ENCODE measurements at regions not wholly inside any gene's neighbourhood (a gene's known extent, or its start where the extent isn't known, plus 50 kb on each side); places are given as distances from the start of the nearest gene placed in this dataset.

GRCh38 chr4:77375866-77376607 is 219.0 kb downstream of the CCNG2 start:
- no peak overlapping the region for H3K4me3 Mint-ChIP-seq
- peaks cover 0 to 3% (median 0%) of the 10 kb centered on the region in 5 donors for H3K36me3 Mint-ChIP-seq
- Histone ChIP-seq H3K27ac (ENCODE audit: low read depth, low read length) (no peak overlapping the region), H3K4me3 (ENCODE audit: low read length) (no peak overlapping the region), H3K9me3 (ENCODE audit: control insufficient read depth in 2 of 3, low read length in 3 of 3) (no peaks in the 10 kb centered on the region), H3K27me3 (ENCODE audit: control insufficient read depth in 2 of 2, insufficient read depth in 2 of 2, low read length in 2 of 2) (no peaks in the 10 kb centered on the region), H3K36me3 (ENCODE audit: control insufficient read depth in 2 of 3, insufficient read depth in 3 of 3, low read length in 3 of 3) (no peaks in the 10 kb centered on the region), H3K4me1 (ENCODE audit: control insufficient read depth in 2 of 2, insufficient read depth in 2 of 2, low read length in 2 of 2) (no peaks in the 10 kb centered on the region)
- DNase-seq (no peak), ATAC-seq (no peak)
- intact Hi-C loops (cut with micrococcal nuclease): no loop called here
- POLR2A ChIA-PET: no interaction called here
- peaks cover 0 to 15% (median 0%) of the 10 kb centered on the region in 7 donors for H3K4me1 Mint-ChIP-seq
- H3K27ac Mint-ChIP-seq: no peak overlapping the region
- CTCF ChIA-PET: no interaction called here
- H3K9me3 Mint-ChIP-seq: no peaks in the 10 kb centered on the region
- peaks cover 0 to 23% (median 18%) of the 10 kb centered on the region in 5 donors for H3K27me3 Mint-ChIP-seq

GRCh38 chr4:77376788-77377460 is 219.9 kb downstream of the CCNG2 start:
- POLR2A ChIA-PET: no interaction called here
- no peak overlapping the region for H3K4me3 Mint-ChIP-seq

GRCh38 chr4:77384094-77384493 is 221.5 kb upstream of the CXCL13 start:
- Mint-ChIP-seq H3K4me1 (peaks cover 0 to 8% (median 0%) of the 10 kb centered on the region in 7 donors), H3K27me3 (peaks cover 0 to 11% (median 1%) of the 10 kb centered on the region in 5 donors), H3K27ac (no peak overlapping the region), H3K4me3 (no peak overlapping the region), H3K36me3 (peaks cover 0 to 3% (median 0%) of the 10 kb centered on the region in 5 donors), H3K9me3 (no peaks in the 10 kb centered on the region)
- H3K9me3 ChIP-seq (ENCODE audit: control insufficient read depth in 2 of 3, low read length in 3 of 3): no peaks in the 10 kb centered on the region
- intact Hi-C loops (cut with micrococcal nuclease): loop anchor here in 1 of 2 donors (2.0 kb wide), 1 partner anchor 479 kb away; the partner anchor contains the start of gene MRPL1
- no peak for ATAC-seq
- no peak overlapping the region for H3K27ac ChIP-seq (ENCODE audit: low read depth, low read length)
- H3K4me1 ChIP-seq (ENCODE audit: control insufficient read depth in 2 of 2, insufficient read depth in 2 of 2, low read length in 2 of 2): no peaks in the 10 kb centered on the region
- POLR2A ChIA-PET: no interaction called here
- no peak for DNase-seq
- no peak overlapping the region for H3K4me3 ChIP-seq (ENCODE audit: low read length)
- CTCF ChIA-PET: interaction anchor here (0.8 to 1.6 kb wide), 3 partner anchors 13 to 218 kb away, joined by 3 to 6 read pairs (median 3); no protein-coding TSS in a partner anchor
- no peaks in the 10 kb centered on the region for H3K36me3 ChIP-seq (ENCODE audit: control insufficient read depth in 2 of 3, insufficient read depth in 3 of 3, low read length in 3 of 3)
- no peaks in the 10 kb centered on the region for H3K27me3 ChIP-seq (ENCODE audit: control insufficient read depth in 2 of 2, insufficient read depth in 2 of 2, low read length in 2 of 2)

More at GRCh38 chr4:77376788-77377460, 219.9 kb downstream of the CCNG2 start:
- H3K27me3 ChIP-seq (ENCODE audit: control insufficient read depth in 2 of 2, insufficient read depth in 2 of 2, low read length in 2 of 2): no peaks in the 10 kb centered on the region
- DNase-seq (no peak), ATAC-seq (peak; percentile 36)
- peaks cover 0 to 3% (median 0%) of the 10 kb centered on the region in 5 donors for H3K36me3 Mint-ChIP-seq
- no peaks in the 10 kb centered on the region for H3K4me1 ChIP-seq (ENCODE audit: control insufficient read depth in 2 of 2, insufficient read depth in 2 of 2, low read length in 2 of 2)
- CTCF ChIA-PET: interaction anchor here (0.7 to 1.0 kb wide), 2 partner anchors 11 to 1478 kb away, joined by 3 to 4 read pairs; no protein-coding TSS in a partner anchor
- H3K27ac ChIP-seq (ENCODE audit: low read depth, low read length): no peak overlapping the region
- intact Hi-C loops (cut with micrococcal nuclease): no loop called here
- no peak overlapping the region for H3K4me3 ChIP-seq (ENCODE audit: low read length)
- H3K9me3 ChIP-seq (ENCODE audit: control insufficient read depth in 2 of 3, low read length in 3 of 3): no peaks in the 10 kb centered on the region
- H3K4me1 Mint-ChIP-seq: peaks cover 0 to 15% (median 0%) of the 10 kb centered on the region in 7 donors
- peaks cover 0 to 21% (median 16%) of the 10 kb centered on the region in 5 donors for H3K27me3 Mint-ChIP-seq
- H3K9me3 Mint-ChIP-seq: no peaks in the 10 kb centered on the region
- H3K36me3 ChIP-seq (ENCODE audit: control insufficient read depth in 2 of 3, insufficient read depth in 3 of 3, low read length in 3 of 3): no peaks in the 10 kb centered on the region
- H3K27ac Mint-ChIP-seq: no peak overlapping the region

GRCh38 chr4:77385124-77385969 is 220.3 kb upstream of the CXCL13 start:
- Mint-ChIP-seq H3K4me1 (peaks cover 0 to 8% (median 0%) of the 10 kb centered on the region in 7 donors), H3K4me3 (no peak overlapping the region), H3K27me3 (peaks cover 0 to 8% (median 0%) of the 10 kb centered on the region in 5 donors), H3K9me3 (no peaks in the 10 kb centered on the region), H3K27ac (no peak overlapping the region), H3K36me3 (peaks cover 0 to 3% (median 0%) of the 10 kb centered on the region in 5 donors)
- Histone ChIP-seq H3K4me3 (ENCODE audit: low read length) (no peak overlapping the region), H3K27me3 (ENCODE audit: control insufficient read depth in 2 of 2, insufficient read depth in 2 of 2, low read length in 2 of 2) (no peaks in the 10 kb centered on the region), H3K27ac (ENCODE audit: low read depth, low read length) (no peak overlapping the region), H3K9me3 (ENCODE audit: control insufficient read depth in 2 of 3, low read length in 3 of 3) (no peaks in the 10 kb centered on the region), H3K36me3 (ENCODE audit: control insufficient read depth in 2 of 3, insufficient read depth in 3 of 3, low read length in 3 of 3) (no peaks in the 10 kb centered on the region), H3K4me1 (ENCODE audit: control insufficient read depth in 2 of 2, insufficient read depth in 2 of 2, low read length in 2 of 2) (no peaks in the 10 kb centered on the region)
- ATAC-seq (peak; percentile 72), DNase-seq (peak in 7 of 9 donors; percentile 19 to 51 (median 39))
- ChIA-PET POLR2A (interaction anchor here (0.6 kb wide), 1 partner anchor 952 kb away, joined by 4 read pairs; no protein-coding TSS in a partner anchor), CTCF (interaction anchor here (0.5 to 1.6 kb wide), 4 partner anchors 13 to 1105 kb away, joined by 3 to 6 read pairs (median 3); no protein-coding TSS in a partner anchor)
- intact Hi-C loops (cut with micrococcal nuclease): loop anchor here (1.0 to 5.0 kb wide), 6 partner anchors 33 to 1132 kb away; partner anchors contain the start of gene MRPL1 (in 1 of the 2)

- H3K4me3 Mint-ChIP-seq: no peak overlapping the region
- ATAC-seq: no peak
- CTCF ChIA-PET: no interaction called here
Observed at GRCh38 chr4:77393996-77394395, 211.6 kb upstream of the CXCL13 start.

GRCh38 chr4:77395481-77395880 is 210.1 kb upstream of the CXCL13 start:
- Mint-ChIP-seq H3K4me1 (no peaks in the 10 kb centered on the region), H3K9me3 (peaks cover 0 to 9% (median 5%) of the 10 kb centered on the region in 11 donors), H3K4me3 (no peak overlapping the region), H3K27ac (no peak overlapping the region), H3K27me3 (peaks cover 6 to 21% (median 15%) of the 10 kb centered on the region in 5 donors), H3K36me3 (peaks cover 0 to 4% (median 0%) of the 10 kb centered on the region in 5 donors)
- H3K27ac ChIP-seq (ENCODE audit: low read depth, low read length): no peak overlapping the region
- H3K4me1 ChIP-seq (ENCODE audit: control insufficient read depth in 2 of 2, insufficient read depth in 2 of 2, low read length in 2 of 2): no peaks in the 10 kb centered on the region
- no peak overlapping the region for H3K4me3 ChIP-seq (ENCODE audit: low read length)
- intact Hi-C loops (cut with micrococcal nuclease): no loop called here
- ATAC-seq (no peak), DNase-seq (no peak)
- H3K9me3 ChIP-seq (ENCODE audit: control insufficient read depth in 2 of 3, low read length in 3 of 3): no peaks in the 10 kb centered on the region
- no peaks in the 10 kb centered on the region for H3K27me3 ChIP-seq (ENCODE audit: control insufficient read depth in 2 of 2, insufficient read depth in 2 of 2, low read length in 2 of 2)
- CTCF ChIA-PET: interaction anchor here (1.3 kb wide), 1 partner anchor 38 kb away, joined by 3 read pairs; no protein-coding TSS in a partner anchor
- POLR2A ChIA-PET: interaction anchor here (0.7 kb wide), 1 partner anchor 924 kb away, joined by 3 read pairs; no protein-coding TSS in a partner anchor
- no peaks in the 10 kb centered on the region for H3K36me3 ChIP-seq (ENCODE audit: control insufficient read depth in 2 of 3, insufficient read depth in 3 of 3, low read length in 3 of 3)

More at GRCh38 chr4:77393996-77394395, 211.6 kb upstream of the CXCL13 start:
- Mint-ChIP-seq H3K27me3 (peaks cover 6 to 13% (median 8%) of the 10 kb centered on the region in 5 donors), H3K36me3 (peaks cover 0 to 4% (median 0%) of the 10 kb centered on the region in 5 donors), H3K4me1 (no peaks in the 10 kb centered on the region), H3K9me3 (peaks cover 0 to under 1% (median 0%) of the 10 kb centered on the region in 11 donors), H3K27ac (no peak overlapping the region)
- H3K9me3 ChIP-seq (ENCODE audit: control insufficient read depth in 2 of 3, low read length in 3 of 3): no peaks in the 10 kb centered on the region
- H3K27me3 ChIP-seq (ENCODE audit: control insufficient read depth in 2 of 2, insufficient read depth in 2 of 2, low read length in 2 of 2): no peaks in the 10 kb centered on the region
- H3K27ac ChIP-seq (ENCODE audit: low read depth, low read length): no peak overlapping the region
- H3K4me3 ChIP-seq (ENCODE audit: low read length): no peak overlapping the region
- intact Hi-C loops (cut with micrococcal nuclease): no loop called here
- H3K4me1 ChIP-seq (ENCODE audit: control insufficient read depth in 2 of 2, insufficient read depth in 2 of 2, low read length in 2 of 2): no peaks in the 10 kb centered on the region
- DNase-seq: no peak
- H3K36me3 ChIP-seq (ENCODE audit: control insufficient read depth in 2 of 3, insufficient read depth in 3 of 3, low read length in 3 of 3): no peaks in the 10 kb centered on the region
- POLR2A ChIA-PET: no interaction called here
